H1 (cell line): ENCODE measurements at regions not wholly inside any gene's neighbourhood (a gene's known extent, or its start where the extent isn't known, plus 50 kb on each side); places are given as distances from the start of the nearest gene placed in this dataset.

Experiments
- CTCF ChIA-PET: fragments of 300-600 bp; sonication (Branson Sonifier 250); formaldehyde crosslinking; loops from one replicate; lab custom pipeline; 2021; ENCODE audit not compliant: partially characterized antibody; lab: Charles Lee
- POLR2A ChIA-PET: fragments of 300-600 bp; sonication (Branson Sonifier 250); formaldehyde crosslinking; loops from one replicate; lab custom pipeline; 2021; ENCODE audit warnings: inconsistent platforms; ENCODE audit not compliant: partially characterized antibody; lab: Charles Lee
- DNase-seq, 2 experiments: peaks; one replicate each; pipeline versions ENCODE4 v3.0.0 to v3.0.0-alpha.2; 2010 to 2022; ENCODE audit warnings: low spot score in 2 of 2, low read depth in 1 of 2, mixed read lengths in 1 of 2
- FAIRE-seq: peaks from 2 replicates; lab custom pipeline; 2011; peaks lifted over from hg19 to GRCh38; lab: Jason Lieb, UNC
- H2AFZ ChIP-seq: 2 replicates; pipeline ENCODE4 v1.8.1; 2012; ENCODE audit warnings: low read length, inconsistent platforms
- H2AK5ac ChIP-seq: 2 replicates; pipeline ENCODE4 v1.6.1; 2013; ENCODE audit warnings: low read depth, low read length
- H2BK120ac ChIP-seq: replicated peaks from 2 replicates; pipeline ENCODE3; 2013; ENCODE audit warnings: low read depth, low read length, inconsistent platforms
- H2BK12ac ChIP-seq: 2 replicates; pipeline ENCODE4 v1.6.1; 2013; ENCODE audit warnings: low read depth, low read length
- H2BK15ac ChIP-seq: 2 replicates; pipeline ENCODE4 v1.6.1; 2013; ENCODE audit warnings: low read length
- H2BK20ac ChIP-seq: 2 replicates; pipeline ENCODE4 v1.6.1; 2013; ENCODE audit warnings: low read length
- H2BK5ac ChIP-seq: 2 replicates; pipeline ENCODE4 v1.6.1; 2013; ENCODE audit warnings: low read depth, low read length
- H3K14ac ChIP-seq: 2 replicates; pipeline ENCODE4 v1.6.1; 2013; ENCODE audit warnings: inconsistent platforms; ENCODE audit not compliant: insufficient read length
- H3K18ac ChIP-seq: 2 replicates; pipeline ENCODE4 v1.6.1; 2013; ENCODE audit warnings: low read length; ENCODE audit errors: extremely low read depth
- H3K23ac ChIP-seq: 2 replicates; pipeline ENCODE4 v1.6.1; 2013; ENCODE audit warnings: inconsistent platforms; ENCODE audit not compliant: insufficient read length
- H3K23me2 ChIP-seq: 2 replicates; pipeline ENCODE4 v1.6.1; 2013; ENCODE audit warnings: low read depth, low read length
- H3K27ac ChIP-seq: 2 replicates; pipeline ENCODE4 v1.6.1; 2011; ENCODE audit warnings: low read depth, low read length, inconsistent platforms
- H3K27me3 ChIP-seq, 4 experiments: replicated peaks in 1 of 4; 1 replicate in 1 of 4; 2 replicates in 3 of 4; pipeline versions ENCODE4 v1.6.1 to v1.8.1; 2011 to 2013; ENCODE audit warnings: low read length in 3 of 4, mild to moderate bottlenecking in 3 of 4, inconsistent platforms in 2 of 4, mixed read lengths in 2 of 4, moderate library complexity in 1 of 4; ENCODE audit not compliant: control insufficient read depth in 3 of 4, insufficient read depth in 3 of 4; ENCODE audit errors: extremely low read depth in 1 of 4
- H3K36me3 ChIP-seq, 4 experiments: 2 replicates each; pipeline versions ENCODE4 v1.6.1 to v1.8.1; 2011 to 2013; ENCODE audit warnings: mild to moderate bottlenecking in 4 of 4, low read length in 3 of 4, moderate library complexity in 2 of 4, control low read depth in 1 of 4, inconsistent platforms in 1 of 4; ENCODE audit not compliant: insufficient read depth in 4 of 4, control insufficient read depth in 2 of 4
- H3K4ac ChIP-seq: replicated peaks from 2 replicates; pipeline ENCODE3; 2013; ENCODE audit warnings: low read length, low read depth, mixed read lengths, inconsistent platforms; ENCODE audit not compliant: insufficient read length
- H3K4me1 ChIP-seq, 4 experiments: replicated peaks in 1 of 4; 1 replicate in 1 of 4; 2 replicates in 3 of 4; pipeline versions ENCODE4 v1.6.1 to v1.8.1; 2011 to 2013; ENCODE audit warnings: low read length in 3 of 4, inconsistent platforms in 2 of 4, mixed read lengths in 1 of 4; ENCODE audit not compliant: insufficient read depth in 4 of 4, control insufficient read depth in 3 of 4
- H3K4me2 ChIP-seq, 2 experiments: 2 replicates each; pipeline versions ENCODE4 v1.6.1 to v1.8.1; 2011 to 2013; ENCODE audit warnings: low read depth in 2 of 2, low read length in 2 of 2, control low read depth in 1 of 2, inconsistent platforms in 1 of 2, mild to moderate bottlenecking in 1 of 2; ENCODE audit not compliant: insufficient read depth in 1 of 2
- H3K4me3 ChIP-seq, 4 experiments: fragments of 200-600, 300-600 bp in 1 of 4; sonication (generic), shearing (Covaris generic), sonication (Bioruptor Twin) in 1 of 4; 2 replicates each; pipeline versions ENCODE4 v1.5.1 to v1.8.1; 2011 to 2016; ENCODE audit warnings: low read length in 4 of 4, low read depth in 3 of 4, control low read depth in 2 of 4, inconsistent platforms in 2 of 4, mild to moderate bottlenecking in 2 of 4, mixed read lengths in 1 of 4, moderate library complexity in 1 of 4; ENCODE audit not compliant: insufficient read depth in 2 of 4; ENCODE audit errors: extremely low read depth in 1 of 4
- H3K56ac ChIP-seq: replicated peaks from 2 replicates; pipeline ENCODE3; 2013; ENCODE audit warnings: low read depth, mild to moderate bottlenecking, mixed read lengths, low read length, inconsistent platforms; ENCODE audit not compliant: insufficient read length
- H3K79me1 ChIP-seq: 2 replicates; pipeline ENCODE4 v1.6.1; 2013; ENCODE audit warnings: low read depth, low read length, control low read depth
- H3K79me2 ChIP-seq, 2 experiments: 2 replicates each; pipeline versions ENCODE4 v1.6.1 to v1.8.1; 2012 to 2013; ENCODE audit warnings: low read length in 2 of 2, mild to moderate bottlenecking in 2 of 2, inconsistent platforms in 1 of 2; ENCODE audit not compliant: insufficient read depth in 2 of 2, control insufficient read depth in 1 of 2
- H3K9ac ChIP-seq, 4 experiments: replicated peaks in 1 of 4; 1 replicate in 1 of 4; 2 replicates in 3 of 4; pipeline versions ENCODE4 v1.6.1 to v1.8.1; 2011 to 2013; ENCODE audit warnings: low read depth in 3 of 4, low read length in 3 of 4, control low read depth in 2 of 4, mild to moderate bottlenecking in 2 of 4, moderate library complexity in 2 of 4, inconsistent platforms in 1 of 4; ENCODE audit errors: extremely low read depth in 1 of 4
- H3K9me3 ChIP-seq, 2 experiments: 2 replicates each; pipeline versions ENCODE4 v1.6.1 to v1.8.1; 2012 to 2013; ENCODE audit warnings: mild to moderate bottlenecking in 2 of 2, moderate library complexity in 2 of 2, control low read depth in 1 of 2, inconsistent platforms in 1 of 2, low read depth in 1 of 2, low read length in 1 of 2, mixed read lengths in 1 of 2; ENCODE audit not compliant: insufficient read depth in 2 of 2
- H4K20me1 ChIP-seq, 2 experiments: replicated peaks in 1 of 2; 2 replicates each; pipeline versions ENCODE3 to v1.8.1; 2011 to 2013; ENCODE audit warnings: inconsistent platforms in 2 of 2, low read length in 2 of 2, mild to moderate bottlenecking in 1 of 2; ENCODE audit not compliant: insufficient read depth in 2 of 2, control insufficient read depth in 1 of 2
- H4K5ac ChIP-seq: 2 replicates; pipeline ENCODE4 v1.6.1; 2013; ENCODE audit warnings: low read length, low read depth, mixed read lengths, inconsistent platforms; ENCODE audit not compliant: insufficient read length
- H4K8ac ChIP-seq: 2 replicates; pipeline ENCODE4 v1.8.0; 2013; ENCODE audit warnings: mild to moderate bottlenecking, moderate library complexity, low read length, inconsistent platforms; ENCODE audit not compliant: insufficient read depth; ENCODE audit errors: extremely low read depth
- H4K91ac ChIP-seq: replicated peaks from 2 replicates; pipeline ENCODE3; 2013; ENCODE audit warnings: low read length, mixed read lengths, inconsistent platforms; ENCODE audit not compliant: insufficient read length
- E2F6 ChIP-seq: IDR thresholded peaks from 2 replicates; pipeline ENCODE4 v1.6.1; 2012; ENCODE audit warnings: inconsistent platforms
- SIN3A ChIP-seq, 2 experiments: IDR thresholded peaks in 1 of 2; conservative IDR thresholded peaks in 1 of 2; 2 replicates each; pipeline ENCODE4 v1.6.1; 2011 to 2012; ENCODE audit warnings: low read length in 2 of 2, improper control_type of control experiment in 1 of 2, low read depth in 1 of 2, mild to moderate bottlenecking in 1 of 2
- WGBS, 2 experiments: shearing (Covaris generic) in 1 of 2; methylation state at CpG; one replicate each; pipeline versions ENCODE4 v1.1.6 to v1.1.7; 2013 to 2015; ENCODE audit warnings: low lambda C conversion rate in 2 of 2, mixed read lengths in 2 of 2, inconsistent platforms in 1 of 2, low coverage in 1 of 2, missing lambda C conversion rate in 1 of 2; ENCODE audit not compliant: insufficient replicate concordance in 2 of 2, insufficient coverage in 1 of 2, insufficient read length in 1 of 2; ENCODE audit errors: extremely low coverage in 1 of 2, missing lambda C conversion rate in 1 of 2; 5-methylcytosine and 5-hydroxymethylcytosine counted together

GRCh38 chr3:153369561-153370374 lies 207.7 kb downstream of the RAP2B start:
- POLR2A ChIA-PET, result interaction anchor here (0.6 kb wide), 1 partner anchor 9 kb away, joined by 3 read pairs; no protein-coding TSS in a partner anchor
- no peak overlapping the region for H3K4ac ChIP-seq
- CTCF ChIA-PET, result interaction anchor here (1.6 kb wide), 1 partner anchor 21 kb away, joined by 5 read pairs; no protein-coding TSS in a partner anchor
- no peak overlapping the region for H4K5ac ChIP-seq
- DNase-seq, result no peak
- H3K14ac ChIP-seq, result no peak overlapping the region
- no peak overlapping the region for H3K18ac ChIP-seq
- no peak overlapping the region for H3K23ac ChIP-seq
- no peak overlapping the region for H4K91ac ChIP-seq
- H4K20me1 ChIP-seq, result no peaks in the 10 kb centered on the region
- H2BK15ac ChIP-seq, result no peak overlapping the region
- no peak for FAIRE-seq
- H3K4me1 ChIP-seq, result no peaks in the 10 kb centered on the region
- no peaks in the 10 kb centered on the region for H3K79me1 ChIP-seq
- H2BK12ac ChIP-seq, result no peak overlapping the region
- no peak overlapping the region for H4K8ac ChIP-seq
- peaks cover 0 to 3% (median 0%) of the 10 kb centered on the region in 4 experiments; a peak in 1 of 8 replicates for H3K36me3 ChIP-seq
- H3K9ac ChIP-seq, result no peak overlapping the region
- no peak overlapping the region for H3K56ac ChIP-seq
- no peaks in the 10 kb centered on the region for H3K27me3 ChIP-seq
- no peak overlapping the region for H2AFZ ChIP-seq
- H3K9me3 ChIP-seq, result peaks cover 12 to 15% of the 10 kb centered on the region in 2 experiments
- H3K27ac ChIP-seq, result no peak overlapping the region
- 84% methylated on average over 12 of the region's 28 CpGs; no CpG with 5 or more reads in 1 of the 2 experiments for WGBS, 2 experiments
- no peak overlapping the region for H3K4me2 ChIP-seq
- no peak overlapping the region for H2BK20ac ChIP-seq
- no peak overlapping the region for H2BK120ac ChIP-seq
- H3K23me2 ChIP-seq, result no peaks in the 10 kb centered on the region
- H3K79me2 ChIP-seq, result no peaks in the 10 kb centered on the region
- H2AK5ac ChIP-seq, result no peak overlapping the region
- no peak overlapping the region for H3K4me3 ChIP-seq
- no peak overlapping the region for H2BK5ac ChIP-seq
- no peak for TF ChIP-seq SIN3A (conservative IDR thresholded peaks at IDR 0.05 in 1 of 2, IDR thresholded peaks at IDR 0.05 in 1 of 2; ENCODE audit: low read depth in 1 of 2, low read length in 2 of 2)
- no peak for TF ChIP-seq E2F6
